ENCODE measurements at regions not wholly inside any gene's neighbourhood (a gene's known extent, or its start where the extent isn't known, plus 50 kb on each side); places are given as distances from the start of the nearest gene placed in this dataset.

DNA sequence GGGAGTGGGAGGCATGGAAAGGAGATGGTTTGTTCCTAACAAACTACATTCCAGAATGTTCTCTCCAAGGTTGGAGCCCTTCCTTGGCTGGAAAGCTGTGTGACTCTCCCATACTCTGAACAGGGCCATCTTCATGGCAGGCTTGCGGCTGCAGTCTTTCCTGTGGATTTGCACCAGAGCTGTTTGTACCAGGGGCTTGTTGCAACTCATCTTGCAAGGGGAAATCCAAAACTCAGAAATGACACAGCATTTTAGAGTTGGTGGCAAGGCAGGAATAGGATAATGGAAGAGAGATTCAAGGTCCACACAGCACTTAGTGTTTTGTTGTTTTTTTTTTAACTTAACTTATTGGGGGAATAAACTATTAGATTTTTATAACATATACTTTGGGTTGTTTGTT, 73.7 kb upstream of the ZNF516 start:
- TF ChIP-seq, protein P1, sequence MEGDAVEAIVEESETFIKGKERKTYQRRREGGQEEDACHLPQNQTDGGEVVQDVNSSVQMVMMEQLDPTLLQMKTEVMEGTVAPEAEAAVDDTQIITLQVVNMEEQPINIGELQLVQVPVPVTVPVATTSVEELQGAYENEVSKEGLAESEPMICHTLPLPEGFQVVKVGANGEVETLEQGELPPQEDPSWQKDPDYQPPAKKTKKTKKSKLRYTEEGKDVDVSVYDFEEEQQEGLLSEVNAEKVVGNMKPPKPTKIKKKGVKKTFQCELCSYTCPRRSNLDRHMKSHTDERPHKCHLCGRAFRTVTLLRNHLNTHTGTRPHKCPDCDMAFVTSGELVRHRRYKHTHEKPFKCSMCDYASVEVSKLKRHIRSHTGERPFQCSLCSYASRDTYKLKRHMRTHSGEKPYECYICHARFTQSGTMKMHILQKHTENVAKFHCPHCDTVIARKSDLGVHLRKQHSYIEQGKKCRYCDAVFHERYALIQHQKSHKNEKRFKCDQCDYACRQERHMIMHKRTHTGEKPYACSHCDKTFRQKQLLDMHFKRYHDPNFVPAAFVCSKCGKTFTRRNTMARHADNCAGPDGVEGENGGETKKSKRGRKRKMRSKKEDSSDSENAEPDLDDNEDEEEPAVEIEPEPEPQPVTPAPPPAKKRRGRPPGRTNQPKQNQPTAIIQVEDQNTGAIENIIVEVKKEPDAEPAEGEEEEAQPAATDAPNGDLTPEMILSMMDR (IDR thresholded peaks at IDR 0.05), result no peak
- TF ChIP-seq POLR2A (IDR thresholded peaks at IDR 0.05), result no peak

Data from right lobe of liver (tissue), 4 donors.